ENCODE measurements at regions not wholly inside any gene's neighbourhood (a gene's known extent, or its start where the extent isn't known, plus 50 kb on each side); places are given as distances from the start of the nearest gene placed in this dataset.

DNA sequence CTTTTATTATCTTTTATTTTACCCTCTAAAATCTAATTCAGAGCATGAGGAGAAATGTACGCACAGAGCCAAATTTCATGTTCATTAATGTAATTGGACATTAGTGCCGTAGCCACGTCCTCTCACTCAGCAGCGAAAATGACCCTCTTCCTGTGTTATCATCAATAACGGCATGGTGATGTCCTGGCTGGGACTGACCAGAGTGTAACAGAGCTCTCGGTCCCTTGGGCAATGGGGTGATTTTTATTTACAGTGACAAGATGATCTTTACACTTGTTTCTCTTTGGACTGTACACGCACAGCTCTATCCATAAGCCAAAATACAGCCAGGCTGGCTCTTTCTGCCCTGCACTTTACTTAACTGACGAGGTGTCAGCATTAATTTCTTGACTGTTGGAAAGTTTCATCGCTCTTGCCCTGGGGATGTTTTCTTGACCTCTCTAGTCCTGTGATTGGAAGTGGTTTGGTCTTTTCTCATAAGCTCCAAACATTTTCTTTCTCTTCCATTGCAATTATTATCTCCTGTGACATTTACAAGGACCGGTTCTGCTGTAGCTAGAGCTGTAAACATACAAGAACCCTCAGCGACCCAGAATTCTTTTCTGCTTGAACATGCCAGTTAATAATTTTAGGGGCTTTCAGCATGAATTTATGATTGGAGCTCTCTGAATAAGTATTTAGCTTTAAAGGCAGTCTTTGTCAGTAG, 308.0 kb upstream of the PIK3C3 start:
- Histone ChIP-seq H3K4me2 (ENCODE audit: low read depth, low read length, poor library complexity, severe bottlenecking) (no peak overlapping the region), H3K4me3 (ENCODE audit: insufficient read depth, low read length, poor library complexity, severe bottlenecking) (no peak overlapping the region), H3K9me3 (ENCODE audit: insufficient read depth, low read length) (0 out of 2 replicates have a peak, but pooled peaks cover 4% of the 10 kb centered on the region), H3K9me2 (replicated peaks; ENCODE audit: insufficient read depth, low read length) (no peaks in the 10 kb centered on the region), H3K27me3 (ENCODE audit: low read length) (no peaks in the 10 kb centered on the region), H3K27ac (ENCODE audit: low read depth, low read length) (no peak overlapping the region), H3K36me3 (ENCODE audit: low read length) (no peaks in the 10 kb centered on the region), H4K20me1 (ENCODE audit: low read depth, low read length) (no peaks in the 10 kb centered on the region), H3K9ac (ENCODE audit: low read length) (no peak overlapping the region), H3K79me2 (ENCODE audit: insufficient read depth, low read length) (no peaks in the 10 kb centered on the region), H2AFZ (ENCODE audit: low read depth, low read length, severe bottlenecking) (no peak overlapping the region), H3F3A (ENCODE audit: insufficient read depth) (no peaks in the 10 kb centered on the region)
- TF ChIP-seq EZH2phosphoT487 (conservative IDR thresholded peaks at IDR 0.05; ENCODE audit: low read length) = no peak
- TF ChIP-seq, protein P1, sequence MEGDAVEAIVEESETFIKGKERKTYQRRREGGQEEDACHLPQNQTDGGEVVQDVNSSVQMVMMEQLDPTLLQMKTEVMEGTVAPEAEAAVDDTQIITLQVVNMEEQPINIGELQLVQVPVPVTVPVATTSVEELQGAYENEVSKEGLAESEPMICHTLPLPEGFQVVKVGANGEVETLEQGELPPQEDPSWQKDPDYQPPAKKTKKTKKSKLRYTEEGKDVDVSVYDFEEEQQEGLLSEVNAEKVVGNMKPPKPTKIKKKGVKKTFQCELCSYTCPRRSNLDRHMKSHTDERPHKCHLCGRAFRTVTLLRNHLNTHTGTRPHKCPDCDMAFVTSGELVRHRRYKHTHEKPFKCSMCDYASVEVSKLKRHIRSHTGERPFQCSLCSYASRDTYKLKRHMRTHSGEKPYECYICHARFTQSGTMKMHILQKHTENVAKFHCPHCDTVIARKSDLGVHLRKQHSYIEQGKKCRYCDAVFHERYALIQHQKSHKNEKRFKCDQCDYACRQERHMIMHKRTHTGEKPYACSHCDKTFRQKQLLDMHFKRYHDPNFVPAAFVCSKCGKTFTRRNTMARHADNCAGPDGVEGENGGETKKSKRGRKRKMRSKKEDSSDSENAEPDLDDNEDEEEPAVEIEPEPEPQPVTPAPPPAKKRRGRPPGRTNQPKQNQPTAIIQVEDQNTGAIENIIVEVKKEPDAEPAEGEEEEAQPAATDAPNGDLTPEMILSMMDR (IDR thresholded peaks at IDR 0.05; ENCODE audit: insufficient read depth, low read length, poor library complexity, severe bottlenecking) = no peak

DNA sequence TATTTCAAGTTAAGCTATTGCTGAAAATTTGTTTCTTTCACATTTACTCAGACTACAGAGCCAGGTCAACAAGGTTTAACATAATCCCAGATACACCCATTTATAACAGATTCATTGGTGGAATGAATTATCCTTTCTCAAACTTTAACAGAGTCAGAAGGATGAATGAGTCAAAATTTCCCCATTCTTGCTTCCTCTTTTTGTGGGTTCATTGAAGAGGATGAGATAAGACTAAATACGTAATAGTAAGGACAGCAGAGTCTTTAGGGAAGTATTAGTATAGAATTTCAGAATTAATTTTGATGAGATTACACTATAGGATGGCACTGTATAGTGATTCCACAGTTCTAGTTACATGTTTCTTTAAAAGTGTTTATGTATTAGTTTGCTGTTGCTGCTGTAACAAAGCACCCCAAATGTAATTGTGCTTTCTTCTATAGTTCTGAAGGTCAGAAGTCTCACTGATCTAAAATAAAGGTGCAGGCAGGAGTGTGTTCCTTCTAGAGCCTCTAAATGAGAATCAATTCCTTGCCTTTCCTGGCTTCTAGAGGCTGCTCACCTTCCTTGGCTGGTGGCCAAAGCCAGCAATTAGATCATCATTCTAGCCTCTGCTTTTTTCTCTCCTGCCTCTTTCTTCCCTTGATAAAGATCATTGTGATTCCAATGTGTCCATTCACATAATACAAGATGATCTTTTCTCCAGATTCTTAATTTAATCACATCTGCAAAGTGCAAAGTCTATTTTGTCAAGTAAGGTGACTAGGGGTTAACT, 309.3 kb upstream of the PIK3C3 start:
- H3K27ac ChIP-seq (ENCODE audit: low read depth, low read length) = no peak overlapping the region
- H3K27me3 ChIP-seq (ENCODE audit: low read length) = no peaks in the 10 kb centered on the region
- no peaks in the 10 kb centered on the region for H3K79me2 ChIP-seq (ENCODE audit: insufficient read depth, low read length)
- no peak overlapping the region for H3K4me3 ChIP-seq (ENCODE audit: insufficient read depth, low read length, poor library complexity, severe bottlenecking)
- H3K4me2 ChIP-seq (ENCODE audit: low read depth, low read length, poor library complexity, severe bottlenecking) = no peak overlapping the region
- no peak overlapping the region for H3K9ac ChIP-seq (ENCODE audit: low read length)
- H3K9me2 ChIP-seq (replicated peaks; ENCODE audit: insufficient read depth, low read length) = no peaks in the 10 kb centered on the region
- 0 out of 2 replicates have a peak, but pooled peaks cover 4% of the 10 kb centered on the region for H3K9me3 ChIP-seq (ENCODE audit: insufficient read depth, low read length)
- H2AFZ ChIP-seq (ENCODE audit: low read depth, low read length, severe bottlenecking) = no peak overlapping the region
- no peaks in the 10 kb centered on the region for H3K36me3 ChIP-seq (ENCODE audit: low read length)
- TF ChIP-seq EZH2phosphoT487 (conservative IDR thresholded peaks at IDR 0.05; ENCODE audit: low read length) = no peak
- TF ChIP-seq, protein P1 (IDR thresholded peaks at IDR 0.05; ENCODE audit: insufficient read depth, low read length, poor library complexity, severe bottlenecking) = no peak
- no peaks in the 10 kb centered on the region for H3F3A ChIP-seq (ENCODE audit: insufficient read depth)
- no peaks in the 10 kb centered on the region for H4K20me1 ChIP-seq (ENCODE audit: low read depth, low read length)

DNA sequence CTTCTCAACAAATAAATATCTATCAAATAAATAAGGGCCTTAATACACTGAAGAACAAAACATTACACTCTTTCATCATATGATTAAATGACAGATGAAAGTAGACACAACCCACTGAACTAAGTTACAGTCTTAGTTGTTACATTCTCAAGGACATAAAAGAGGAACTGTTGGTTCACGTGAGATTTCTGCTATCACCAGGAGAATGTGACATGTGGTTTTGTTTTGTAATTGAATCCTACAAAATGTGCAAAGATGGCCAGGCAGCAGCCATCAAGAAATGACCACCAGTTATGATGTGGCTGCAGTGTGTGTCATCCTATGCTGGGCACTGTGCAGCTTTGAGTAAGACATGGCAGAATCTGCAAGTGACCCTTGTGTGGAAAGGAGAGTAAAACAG, 310.6 kb upstream of the PIK3C3 start:
- no peak overlapping the region for H3K9ac ChIP-seq (ENCODE audit: low read length)

More for the DNA sequence above, 310.6 kb upstream of the PIK3C3 start:
- no peaks in the 10 kb centered on the region for H3K79me2 ChIP-seq (ENCODE audit: insufficient read depth, low read length)
- H3K27me3 ChIP-seq (ENCODE audit: low read length) = no peaks in the 10 kb centered on the region
- no peaks in the 10 kb centered on the region for H3F3A ChIP-seq (ENCODE audit: insufficient read depth)
- no peak overlapping the region for H3K4me3 ChIP-seq (ENCODE audit: insufficient read depth, low read length, poor library complexity, severe bottlenecking)
- H4K20me1 ChIP-seq (ENCODE audit: low read depth, low read length) = no peaks in the 10 kb centered on the region
- no peak overlapping the region for H3K4me2 ChIP-seq (ENCODE audit: low read depth, low read length, poor library complexity, severe bottlenecking)
- H3K9me2 ChIP-seq (replicated peaks; ENCODE audit: insufficient read depth, low read length) = no peaks in the 10 kb centered on the region
- no peaks in the 10 kb centered on the region for H3K36me3 ChIP-seq (ENCODE audit: low read length)
- no peak overlapping the region for H2AFZ ChIP-seq (ENCODE audit: low read depth, low read length, severe bottlenecking)
- TF ChIP-seq EZH2phosphoT487 (conservative IDR thresholded peaks at IDR 0.05; ENCODE audit: low read length) = no peak
- TF ChIP-seq, protein P1 (IDR thresholded peaks at IDR 0.05; ENCODE audit: insufficient read depth, low read length, poor library complexity, severe bottlenecking) = no peak
- 0 out of 2 replicates have a peak, but pooled peaks cover 4% of the 10 kb centered on the region for H3K9me3 ChIP-seq (ENCODE audit: insufficient read depth, low read length)
- no peak overlapping the region for H3K27ac ChIP-seq (ENCODE audit: low read depth, low read length)

All from SU-DHL-6 (cell line).